ENCODE measurements at regions not wholly inside any gene's neighbourhood (a gene's known extent, or its start where the extent isn't known, plus 50 kb on each side); places are given as distances from the start of the nearest gene placed in this dataset.

DNA sequence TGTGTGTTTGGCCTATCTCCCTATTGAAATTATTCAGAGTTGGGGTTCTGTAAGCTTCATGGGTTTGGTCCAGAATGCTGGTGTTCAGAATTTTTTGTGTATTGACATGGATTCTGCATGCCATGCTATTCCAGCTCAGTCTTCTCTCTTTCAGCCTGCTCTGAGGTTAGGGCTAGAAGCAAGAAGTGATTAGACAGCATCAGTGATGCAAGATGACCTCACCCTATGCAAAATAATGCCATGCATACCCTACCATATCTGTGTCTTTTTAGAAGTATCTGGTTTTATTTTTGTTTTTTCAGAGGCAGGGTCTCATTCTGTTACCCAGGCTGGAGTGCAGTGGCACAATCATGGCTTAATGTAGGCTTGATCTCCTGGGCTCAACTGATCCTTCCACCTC lies 175.6 kb upstream of the SKOR2 start:
- H3K9me3 Mint-ChIP-seq: no peaks in the 10 kb centered on the region
- no peak overlapping the region for H2AFZ ChIP-seq
- no peak overlapping the region for H3K4me2 ChIP-seq
- peaks cover 20% of the 10 kb centered on the region for H3K27me3 ChIP-seq (ENCODE audit: insufficient read depth)
- DNase-seq (ENCODE audit: low spot score) (no peak), ATAC-seq (no peak)
- H3K4me1 ChIP-seq (ENCODE audit: insufficient read depth): no peaks in the 10 kb centered on the region
- TF ChIP-seq, protein P1, sequence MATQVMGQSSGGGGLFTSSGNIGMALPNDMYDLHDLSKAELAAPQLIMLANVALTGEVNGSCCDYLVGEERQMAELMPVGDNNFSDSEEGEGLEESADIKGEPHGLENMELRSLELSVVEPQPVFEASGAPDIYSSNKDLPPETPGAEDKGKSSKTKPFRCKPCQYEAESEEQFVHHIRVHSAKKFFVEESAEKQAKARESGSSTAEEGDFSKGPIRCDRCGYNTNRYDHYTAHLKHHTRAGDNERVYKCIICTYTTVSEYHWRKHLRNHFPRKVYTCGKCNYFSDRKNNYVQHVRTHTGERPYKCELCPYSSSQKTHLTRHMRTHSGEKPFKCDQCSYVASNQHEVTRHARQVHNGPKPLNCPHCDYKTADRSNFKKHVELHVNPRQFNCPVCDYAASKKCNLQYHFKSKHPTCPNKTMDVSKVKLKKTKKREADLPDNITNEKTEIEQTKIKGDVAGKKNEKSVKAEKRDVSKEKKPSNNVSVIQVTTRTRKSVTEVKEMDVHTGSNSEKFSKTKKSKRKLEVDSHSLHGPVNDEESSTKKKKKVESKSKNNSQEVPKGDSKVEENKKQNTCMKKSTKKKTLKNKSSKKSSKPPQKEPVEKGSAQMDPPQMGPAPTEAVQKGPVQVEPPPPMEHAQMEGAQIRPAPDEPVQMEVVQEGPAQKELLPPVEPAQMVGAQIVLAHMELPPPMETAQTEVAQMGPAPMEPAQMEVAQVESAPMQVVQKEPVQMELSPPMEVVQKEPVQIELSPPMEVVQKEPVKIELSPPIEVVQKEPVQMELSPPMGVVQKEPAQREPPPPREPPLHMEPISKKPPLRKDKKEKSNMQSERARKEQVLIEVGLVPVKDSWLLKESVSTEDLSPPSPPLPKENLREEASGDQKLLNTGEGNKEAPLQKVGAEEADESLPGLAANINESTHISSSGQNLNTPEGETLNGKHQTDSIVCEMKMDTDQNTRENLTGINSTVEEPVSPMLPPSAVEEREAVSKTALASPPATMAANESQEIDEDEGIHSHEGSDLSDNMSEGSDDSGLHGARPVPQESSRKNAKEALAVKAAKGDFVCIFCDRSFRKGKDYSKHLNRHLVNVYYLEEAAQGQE (IDR thresholded peaks at IDR 0.05; ENCODE audit: unreplicated experiment): no peak
- TF ChIP-seq JUNB (IDR thresholded peaks at IDR 0.05; ENCODE audit: unreplicated experiment) (no peak), CREB1 (CRISPR knock-in tag; IDR thresholded peaks at IDR 0.05; ENCODE audit: low read depth) (no peak), ZNF331 (CRISPR knock-in tag; IDR thresholded peaks at IDR 0.05; ENCODE audit: low read depth) (no peak)
- TF ChIP-seq, protein P2, sequence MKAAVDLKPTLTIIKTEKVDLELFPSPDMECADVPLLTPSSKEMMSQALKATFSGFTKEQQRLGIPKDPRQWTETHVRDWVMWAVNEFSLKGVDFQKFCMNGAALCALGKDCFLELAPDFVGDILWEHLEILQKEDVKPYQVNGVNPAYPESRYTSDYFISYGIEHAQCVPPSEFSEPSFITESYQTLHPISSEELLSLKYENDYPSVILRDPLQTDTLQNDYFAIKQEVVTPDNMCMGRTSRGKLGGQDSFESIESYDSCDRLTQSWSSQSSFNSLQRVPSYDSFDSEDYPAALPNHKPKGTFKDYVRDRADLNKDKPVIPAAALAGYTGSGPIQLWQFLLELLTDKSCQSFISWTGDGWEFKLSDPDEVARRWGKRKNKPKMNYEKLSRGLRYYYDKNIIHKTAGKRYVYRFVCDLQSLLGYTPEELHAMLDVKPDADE (IDR thresholded peaks at IDR 0.05): no peak
- H3K27ac Mint-ChIP-seq: no peak overlapping the region
- H3K4me3 ChIP-seq: no peak overlapping the region
- H3K27ac ChIP-seq (ENCODE audit: low read depth): no peak overlapping the region
- no peak overlapping the region for H3K4me3 Mint-ChIP-seq
- no peaks in the 10 kb centered on the region for H4K20me1 ChIP-seq (replicated peaks; ENCODE audit: insufficient read depth)
- no peaks in the 10 kb centered on the region for H3K36me3 ChIP-seq (ENCODE audit: insufficient read depth)
- no peaks in the 10 kb centered on the region for H3K4me1 Mint-ChIP-seq
- no peaks in the 10 kb centered on the region for H3K36me3 Mint-ChIP-seq (ENCODE audit: low read depth)
- H3F3A ChIP-seq (replicated peaks; ENCODE audit: low read depth): no peaks in the 10 kb centered on the region
- no peaks in the 10 kb centered on the region for H3K79me2 ChIP-seq (replicated peaks; ENCODE audit: insufficient read depth)
- H3K9me2 ChIP-seq (ENCODE audit: insufficient read depth): no peaks in the 10 kb centered on the region
- H3K27me3 Mint-ChIP-seq (ENCODE audit: insufficient read depth, low read depth, poor library complexity): peaks cover 25% of the 10 kb centered on the region

DNA sequence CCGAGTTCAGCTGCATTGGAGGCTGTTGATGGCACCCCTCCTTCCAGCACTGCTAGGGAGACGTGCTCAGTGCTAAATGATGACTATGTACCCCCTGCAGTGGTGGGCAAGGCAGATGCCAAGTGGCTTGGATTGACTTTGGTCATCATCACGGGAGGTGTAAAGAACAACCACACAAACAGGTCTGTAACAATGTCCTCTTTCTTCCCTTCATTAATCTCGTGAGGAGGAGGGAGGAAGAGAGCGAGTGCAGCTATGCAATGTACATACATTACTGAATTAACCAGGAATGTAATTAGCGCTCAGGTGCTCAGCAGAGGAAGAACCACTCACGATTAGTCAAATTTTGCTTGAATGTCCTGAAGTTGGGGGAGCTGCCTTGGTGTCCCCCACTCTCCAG lies 173.9 kb upstream of the SKOR2 start:
- Mint-ChIP-seq H3K4me3 (no peak overlapping the region), H3K4me1 (peaks cover 10% of the 10 kb centered on the region), H3K27ac (no peak overlapping the region), H3K9me3 (no peaks in the 10 kb centered on the region), H3K36me3 (ENCODE audit: low read depth) (no peaks in the 10 kb centered on the region), H3K27me3 (ENCODE audit: insufficient read depth, low read depth, poor library complexity) (peaks cover 38% of the 10 kb centered on the region)
- H3K27ac ChIP-seq (ENCODE audit: low read depth): no peak overlapping the region
- no peak overlapping the region for H3K4me3 ChIP-seq
- no peak for DNase-seq (ENCODE audit: low spot score)
- H3K79me2 ChIP-seq (replicated peaks; ENCODE audit: insufficient read depth): no peaks in the 10 kb centered on the region
- no peak overlapping the region for H2AFZ ChIP-seq
- H3K9me2 ChIP-seq (ENCODE audit: insufficient read depth): no peaks in the 10 kb centered on the region
- H3F3A ChIP-seq (replicated peaks; ENCODE audit: low read depth): no peaks in the 10 kb centered on the region
- no peak for ATAC-seq
- no peaks in the 10 kb centered on the region for H4K20me1 ChIP-seq (replicated peaks; ENCODE audit: insufficient read depth)
- H3K4me2 ChIP-seq: no peak overlapping the region
- peaks cover 2% of the 10 kb centered on the region; the same call in 1 of the 2 replicates for H3K4me1 ChIP-seq (ENCODE audit: insufficient read depth)
- no peaks in the 10 kb centered on the region for H3K36me3 ChIP-seq (ENCODE audit: insufficient read depth)
- H3K27me3 ChIP-seq (ENCODE audit: insufficient read depth): peaks cover 37% of the 10 kb centered on the region
- no peak for TF ChIP-seq EZH2phosphoT487 (IDR thresholded peaks at IDR 0.05; ENCODE audit: unreplicated experiment)
- no peak for TF ChIP-seq POLR2AphosphoS5 (IDR thresholded peaks at IDR 0.05; ENCODE audit: low read depth)
- no peak for TF ChIP-seq CREB1 (CRISPR knock-in tag; IDR thresholded peaks at IDR 0.05; ENCODE audit: low read depth)
- TF ChIP-seq EZH2 (IDR thresholded peaks at IDR 0.05; ENCODE audit: low read depth, unreplicated experiment): no peak
- no peak for TF ChIP-seq JUNB (IDR thresholded peaks at IDR 0.05; ENCODE audit: unreplicated experiment)
- TF ChIP-seq, protein P2 (IDR thresholded peaks at IDR 0.05): no peak
- TF ChIP-seq, protein P3, sequence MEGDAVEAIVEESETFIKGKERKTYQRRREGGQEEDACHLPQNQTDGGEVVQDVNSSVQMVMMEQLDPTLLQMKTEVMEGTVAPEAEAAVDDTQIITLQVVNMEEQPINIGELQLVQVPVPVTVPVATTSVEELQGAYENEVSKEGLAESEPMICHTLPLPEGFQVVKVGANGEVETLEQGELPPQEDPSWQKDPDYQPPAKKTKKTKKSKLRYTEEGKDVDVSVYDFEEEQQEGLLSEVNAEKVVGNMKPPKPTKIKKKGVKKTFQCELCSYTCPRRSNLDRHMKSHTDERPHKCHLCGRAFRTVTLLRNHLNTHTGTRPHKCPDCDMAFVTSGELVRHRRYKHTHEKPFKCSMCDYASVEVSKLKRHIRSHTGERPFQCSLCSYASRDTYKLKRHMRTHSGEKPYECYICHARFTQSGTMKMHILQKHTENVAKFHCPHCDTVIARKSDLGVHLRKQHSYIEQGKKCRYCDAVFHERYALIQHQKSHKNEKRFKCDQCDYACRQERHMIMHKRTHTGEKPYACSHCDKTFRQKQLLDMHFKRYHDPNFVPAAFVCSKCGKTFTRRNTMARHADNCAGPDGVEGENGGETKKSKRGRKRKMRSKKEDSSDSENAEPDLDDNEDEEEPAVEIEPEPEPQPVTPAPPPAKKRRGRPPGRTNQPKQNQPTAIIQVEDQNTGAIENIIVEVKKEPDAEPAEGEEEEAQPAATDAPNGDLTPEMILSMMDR (conservative IDR thresholded peaks at IDR 0.05; ENCODE audit: low read depth in 2 of 2): no peak
- TF ChIP-seq, protein P1 (IDR thresholded peaks at IDR 0.05; ENCODE audit: unreplicated experiment): no peak
- TF ChIP-seq STAT1 (IDR thresholded peaks at IDR 0.05; ENCODE audit: unreplicated experiment): no peak
- no peak for TF ChIP-seq ZNF331 (CRISPR knock-in tag; IDR thresholded peaks at IDR 0.05; ENCODE audit: low read depth)
